ENCODE measurements at regions not wholly inside any gene's neighbourhood (a gene's known extent, or its start where the extent isn't known, plus 50 kb on each side); places are given as distances from the start of the nearest gene placed in this dataset.
"Not testable (repeated sequence)": the region's sequence is repeated elsewhere in the genome, so short reads cannot be mapped to it uniquely, and the experiment has no call there.

GRCh38 chr1:229908689-229909088 lies 158.3 kb upstream of the GALNT2 start:
- H3K9me3 ChIP-seq (ENCODE audit: low read depth, low read length), result no peaks in the 10 kb centered on the region
- no peak overlapping the region for H3K4me3 ChIP-seq (ENCODE audit: low read length)
- H3K4me1 ChIP-seq (ENCODE audit: insufficient read depth, low read length), result no peaks in the 10 kb centered on the region
- H3K27me3 ChIP-seq (ENCODE audit: insufficient read depth, low read length), result peaks cover 16% of the 10 kb centered on the region

- Histone ChIP-seq H3K9me3 (ENCODE audit: low read depth, low read length) (no peaks in the 10 kb centered on the region), H3K4me3 (ENCODE audit: low read length) (no peak overlapping the region), H3K4me1 (ENCODE audit: insufficient read depth, low read length) (no peaks in the 10 kb centered on the region), H3K27me3 (ENCODE audit: insufficient read depth, low read length) (peaks cover 2% of the 10 kb centered on the region)
These were observed 153.5 kb upstream of the GALNT2 start for GRCh38 chr1:229913489-229913888.

DNA sequence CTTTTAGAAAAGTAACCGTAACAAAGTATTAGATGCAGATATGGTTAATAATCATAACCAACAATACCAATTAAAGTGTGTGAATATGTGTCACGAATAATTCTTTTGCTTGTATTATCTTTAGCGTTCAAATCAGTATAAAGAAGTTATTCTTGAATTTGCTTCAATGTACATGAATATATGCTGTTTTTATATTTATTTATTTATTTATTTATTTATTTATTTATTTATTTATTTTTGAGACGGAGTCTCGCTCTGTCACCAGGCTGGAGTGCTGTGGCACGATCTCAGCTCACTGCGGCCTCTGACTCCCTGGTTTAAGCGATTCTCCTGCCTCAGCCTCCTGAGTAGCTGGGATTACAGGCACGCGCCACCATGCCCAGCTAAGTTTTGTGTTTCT lies 147.6 kb upstream of the GALNT2 start:
- not testable (repeated sequence) for H3K27me3 ChIP-seq (ENCODE audit: insufficient read depth, low read length); H3K9me3 ChIP-seq (ENCODE audit: low read depth, low read length); H3K4me3 ChIP-seq (ENCODE audit: low read length); H3K4me1 ChIP-seq (ENCODE audit: insufficient read depth, low read length)

DNA sequence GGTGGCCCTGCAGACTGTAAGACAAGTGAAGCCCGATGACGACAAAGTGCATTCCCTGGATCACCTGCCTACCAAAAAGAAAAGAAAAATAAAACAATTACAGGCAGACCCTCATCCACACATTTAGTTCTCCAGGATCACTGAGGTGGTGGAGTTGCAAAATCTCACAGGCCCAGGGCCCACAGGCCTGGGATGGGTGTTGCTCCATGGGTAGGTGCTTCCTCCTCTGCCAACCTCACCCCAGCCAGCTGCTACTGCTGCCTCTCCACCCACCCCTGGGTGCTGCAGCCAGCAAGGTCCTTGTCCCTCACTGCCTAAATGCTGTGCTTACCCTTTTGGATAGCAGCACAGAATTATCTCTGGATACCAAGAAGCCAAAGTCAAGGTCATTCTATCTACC lies 146.4 kb upstream of the GALNT2 start:
- no peak overlapping the region for H3K4me3 ChIP-seq (ENCODE audit: low read length)
- no peaks in the 10 kb centered on the region for H3K9me3 ChIP-seq (ENCODE audit: low read depth, low read length)
- no peaks in the 10 kb centered on the region for H3K4me1 ChIP-seq (ENCODE audit: insufficient read depth, low read length)
- H3K27me3 ChIP-seq (ENCODE audit: insufficient read depth, low read length), result no peaks in the 10 kb centered on the region

GRCh38 chr1:229922249-229922648 lies 144.8 kb upstream of the GALNT2 start:
- Histone ChIP-seq H3K27me3 (ENCODE audit: insufficient read depth, low read length) (no peaks in the 10 kb centered on the region), H3K9me3 (ENCODE audit: low read depth, low read length) (no peaks in the 10 kb centered on the region), H3K4me3 (ENCODE audit: low read length) (no peak overlapping the region), H3K4me1 (ENCODE audit: insufficient read depth, low read length) (no peaks in the 10 kb centered on the region)

DNA sequence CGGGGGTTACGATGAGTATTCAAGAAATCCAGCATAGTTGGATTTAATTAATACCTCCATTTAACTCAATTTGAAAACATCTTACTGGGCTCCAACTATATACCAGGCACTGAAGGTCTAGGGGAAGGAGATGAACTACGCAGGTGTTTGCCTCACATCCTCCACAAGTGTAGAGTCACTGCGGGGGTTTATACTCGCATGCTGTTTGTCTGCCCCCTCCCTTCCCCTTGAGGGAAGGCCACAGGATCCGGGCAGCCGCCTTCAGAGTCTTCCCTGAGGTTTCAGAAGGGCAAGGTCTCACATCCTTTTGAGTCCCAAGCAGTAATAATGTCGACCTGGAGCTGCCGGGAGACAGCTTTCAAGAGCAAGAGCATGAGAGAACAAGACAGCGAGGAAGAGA lies 142.4 kb upstream of the GALNT2 start:
- Histone ChIP-seq H3K4me1 (ENCODE audit: insufficient read depth, low read length) (no peaks in the 10 kb centered on the region), H3K4me3 (ENCODE audit: low read length) (no peak overlapping the region), H3K9me3 (ENCODE audit: low read depth, low read length) (no peaks in the 10 kb centered on the region), H3K27me3 (ENCODE audit: insufficient read depth, low read length) (no peaks in the 10 kb centered on the region)

GRCh38 chr1:229928767-229929166 lies 138.3 kb upstream of the GALNT2 start:
- Histone ChIP-seq H3K4me3 (ENCODE audit: low read length) (no peak overlapping the region), H3K9me3 (ENCODE audit: low read depth, low read length) (no peaks in the 10 kb centered on the region), H3K4me1 (ENCODE audit: insufficient read depth, low read length) (no peaks in the 10 kb centered on the region), H3K27me3 (ENCODE audit: insufficient read depth, low read length) (no peaks in the 10 kb centered on the region)

GRCh38 chr1:229931751-229932150 lies 135.3 kb upstream of the GALNT2 start:
- H3K9me3 ChIP-seq (ENCODE audit: low read depth, low read length); H3K27me3 ChIP-seq (ENCODE audit: insufficient read depth, low read length); H3K4me1 ChIP-seq (ENCODE audit: insufficient read depth, low read length); H3K4me3 ChIP-seq (ENCODE audit: low read length): not testable (repeated sequence)

- not testable (repeated sequence) for H3K27me3 ChIP-seq (ENCODE audit: insufficient read depth, low read length); H3K9me3 ChIP-seq (ENCODE audit: low read depth, low read length); H3K4me1 ChIP-seq (ENCODE audit: insufficient read depth, low read length); H3K4me3 ChIP-seq (ENCODE audit: low read length)
These were observed 131.9 kb upstream of the GALNT2 start for GRCh38 chr1:229935157-229935556.

DNA sequence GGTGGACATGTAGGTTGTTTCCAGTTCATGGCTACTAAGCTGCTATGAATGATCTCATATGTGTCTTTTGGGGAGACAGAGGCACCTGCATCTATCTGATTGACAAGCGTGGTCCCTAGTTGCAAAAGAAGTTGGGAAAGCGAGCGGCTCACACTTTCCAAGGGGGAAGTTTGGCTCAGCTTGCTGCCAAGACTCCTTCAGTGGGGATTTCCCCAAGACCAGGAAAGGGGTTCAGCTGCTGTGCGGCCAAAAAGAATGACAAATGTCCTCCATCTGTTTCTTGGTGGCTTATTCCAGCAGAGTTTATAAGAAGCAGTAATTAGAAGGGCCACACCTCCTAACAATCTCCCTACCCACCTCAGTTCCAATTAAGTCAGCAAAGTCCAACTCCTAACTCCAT lies 128.5 kb upstream of the GALNT2 start:
- Histone ChIP-seq H3K27me3 (ENCODE audit: insufficient read depth, low read length) (no peaks in the 10 kb centered on the region), H3K4me1 (ENCODE audit: insufficient read depth, low read length) (no peaks in the 10 kb centered on the region), H3K4me3 (ENCODE audit: low read length) (no peak overlapping the region), H3K9me3 (ENCODE audit: low read depth, low read length) (no peaks in the 10 kb centered on the region)

- H3K9me3 ChIP-seq (ENCODE audit: low read depth, low read length), result no peaks in the 10 kb centered on the region
- H3K4me3 ChIP-seq (ENCODE audit: low read length), result no peak overlapping the region
- no peaks in the 10 kb centered on the region for H3K4me1 ChIP-seq (ENCODE audit: insufficient read depth, low read length)
- H3K27me3 ChIP-seq (ENCODE audit: insufficient read depth, low read length), result no peaks in the 10 kb centered on the region
These were observed 126.4 kb upstream of the GALNT2 start for GRCh38 chr1:229940684-229941083.

DNA sequence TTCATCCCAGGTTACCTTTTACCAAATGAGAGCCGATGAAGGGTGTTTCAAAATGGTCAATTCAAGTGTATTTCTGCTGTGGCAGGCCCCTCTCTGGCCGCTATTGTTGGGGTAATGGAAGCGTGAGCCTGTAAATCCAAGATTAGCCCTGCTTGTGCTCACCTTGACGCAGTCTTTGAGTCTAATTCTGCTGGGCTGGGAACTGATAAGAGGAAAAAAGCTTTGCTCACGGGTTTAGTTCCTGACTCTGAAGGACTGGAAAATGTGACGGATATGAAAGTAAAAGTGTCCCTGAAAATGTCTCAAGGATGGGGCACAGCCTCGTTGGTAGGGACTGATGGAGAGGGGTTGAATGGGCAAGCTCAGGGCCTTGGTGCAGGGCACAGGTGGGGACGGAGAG lies 125.9 kb upstream of the GALNT2 start:
- H3K4me3 ChIP-seq (ENCODE audit: low read length), result no peak overlapping the region
- H3K9me3 ChIP-seq (ENCODE audit: low read depth, low read length), result no peaks in the 10 kb centered on the region
- H3K4me1 ChIP-seq (ENCODE audit: insufficient read depth, low read length), result no peaks in the 10 kb centered on the region
- no peaks in the 10 kb centered on the region for H3K27me3 ChIP-seq (ENCODE audit: insufficient read depth, low read length)

DNA sequence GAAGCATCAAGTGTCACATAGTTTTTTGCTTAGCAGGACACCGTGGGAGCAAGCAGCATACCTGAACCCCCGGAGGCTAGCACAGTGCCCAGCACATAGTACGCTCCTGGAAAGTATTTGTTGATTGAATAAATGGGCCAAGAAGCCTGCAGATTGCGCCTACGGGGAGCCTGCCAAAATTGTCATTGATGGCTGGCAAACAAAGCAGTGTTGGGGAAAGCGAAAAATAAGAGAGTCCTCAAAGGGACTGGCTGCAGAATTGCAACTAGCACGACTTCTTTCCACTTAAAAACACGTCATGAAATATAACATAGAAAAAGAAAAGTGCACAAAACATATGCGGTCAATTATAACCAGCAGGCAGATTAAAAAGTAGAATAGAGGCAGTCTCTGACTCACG lies 125.2 kb upstream of the GALNT2 start:
- no peak overlapping the region for H3K4me3 ChIP-seq (ENCODE audit: low read length)
- no peaks in the 10 kb centered on the region for H3K9me3 ChIP-seq (ENCODE audit: low read depth, low read length)
- no peaks in the 10 kb centered on the region for H3K4me1 ChIP-seq (ENCODE audit: insufficient read depth, low read length)
- H3K27me3 ChIP-seq (ENCODE audit: insufficient read depth, low read length), result no peaks in the 10 kb centered on the region

- H3K4me3 ChIP-seq (ENCODE audit: low read length), result no peak overlapping the region
- no peaks in the 10 kb centered on the region for H3K9me3 ChIP-seq (ENCODE audit: low read depth, low read length)
- no peaks in the 10 kb centered on the region for H3K4me1 ChIP-seq (ENCODE audit: insufficient read depth, low read length)
- no peaks in the 10 kb centered on the region for H3K27me3 ChIP-seq (ENCODE audit: insufficient read depth, low read length)
These were observed 124.5 kb upstream of the GALNT2 start for GRCh38 chr1:229942501-229942900.

- Histone ChIP-seq H3K4me1 (ENCODE audit: insufficient read depth, low read length) (no peaks in the 10 kb centered on the region), H3K4me3 (ENCODE audit: low read length) (no peak overlapping the region), H3K9me3 (ENCODE audit: low read depth, low read length) (no peaks in the 10 kb centered on the region), H3K27me3 (ENCODE audit: insufficient read depth, low read length) (no peaks in the 10 kb centered on the region)
These were observed 123.8 kb upstream of the GALNT2 start for GRCh38 chr1:229943148-229943714.

GRCh38 chr1:229943988-229944743 lies 122.9 kb upstream of the GALNT2 start:
- Histone ChIP-seq H3K4me3 (ENCODE audit: low read length) (no peak overlapping the region), H3K4me1 (ENCODE audit: insufficient read depth, low read length) (no peaks in the 10 kb centered on the region), H3K9me3 (ENCODE audit: low read depth, low read length) (no peaks in the 10 kb centered on the region), H3K27me3 (ENCODE audit: insufficient read depth, low read length) (no peaks in the 10 kb centered on the region)
